ENCODE measurements at regions not wholly inside any gene's neighbourhood (a gene's known extent, or its start where the extent isn't known, plus 50 kb on each side); places are given as distances from the start of the nearest gene placed in this dataset.

DNA sequence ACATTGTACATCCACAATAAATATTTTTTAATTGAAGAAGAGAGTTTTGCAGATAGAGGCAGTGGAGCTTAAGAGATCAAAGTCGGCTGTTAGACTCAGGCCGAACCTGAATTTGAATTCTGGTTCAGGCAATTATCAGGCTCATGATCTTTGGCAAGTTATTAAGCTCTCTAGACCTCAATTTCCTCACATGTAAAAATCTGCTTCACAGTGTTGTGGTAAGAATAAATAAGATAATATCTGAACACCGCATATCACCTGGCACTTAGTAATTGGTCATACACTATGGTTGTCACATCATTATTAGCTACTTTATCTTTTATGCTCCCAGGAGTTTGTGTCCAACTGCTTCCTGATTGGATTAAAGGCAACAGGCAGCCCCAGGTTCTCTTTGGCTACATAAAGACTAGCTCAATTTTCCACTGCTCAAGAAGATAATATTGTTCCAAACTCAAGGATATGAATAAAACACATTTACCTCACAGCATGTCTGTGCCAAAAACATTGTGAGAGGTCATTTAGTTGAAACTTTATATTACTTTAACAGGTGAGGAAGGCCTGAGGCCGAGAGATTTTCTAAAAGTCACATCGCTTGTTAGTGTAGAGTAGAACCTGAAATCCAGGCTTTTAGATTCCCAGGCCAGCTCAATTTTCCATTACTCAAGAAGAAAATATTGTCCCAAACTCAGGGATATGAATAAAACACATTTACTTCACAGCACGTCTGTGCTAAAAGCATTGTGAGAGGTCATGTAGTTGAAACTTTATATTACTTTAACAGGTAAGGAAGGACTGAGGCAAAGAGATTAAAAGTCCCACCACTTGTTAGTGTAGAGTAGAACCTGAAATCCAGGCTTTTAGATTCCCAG is 289.2 kb upstream of the PTGER4 start:
- TF ChIP-seq, protein P1, sequence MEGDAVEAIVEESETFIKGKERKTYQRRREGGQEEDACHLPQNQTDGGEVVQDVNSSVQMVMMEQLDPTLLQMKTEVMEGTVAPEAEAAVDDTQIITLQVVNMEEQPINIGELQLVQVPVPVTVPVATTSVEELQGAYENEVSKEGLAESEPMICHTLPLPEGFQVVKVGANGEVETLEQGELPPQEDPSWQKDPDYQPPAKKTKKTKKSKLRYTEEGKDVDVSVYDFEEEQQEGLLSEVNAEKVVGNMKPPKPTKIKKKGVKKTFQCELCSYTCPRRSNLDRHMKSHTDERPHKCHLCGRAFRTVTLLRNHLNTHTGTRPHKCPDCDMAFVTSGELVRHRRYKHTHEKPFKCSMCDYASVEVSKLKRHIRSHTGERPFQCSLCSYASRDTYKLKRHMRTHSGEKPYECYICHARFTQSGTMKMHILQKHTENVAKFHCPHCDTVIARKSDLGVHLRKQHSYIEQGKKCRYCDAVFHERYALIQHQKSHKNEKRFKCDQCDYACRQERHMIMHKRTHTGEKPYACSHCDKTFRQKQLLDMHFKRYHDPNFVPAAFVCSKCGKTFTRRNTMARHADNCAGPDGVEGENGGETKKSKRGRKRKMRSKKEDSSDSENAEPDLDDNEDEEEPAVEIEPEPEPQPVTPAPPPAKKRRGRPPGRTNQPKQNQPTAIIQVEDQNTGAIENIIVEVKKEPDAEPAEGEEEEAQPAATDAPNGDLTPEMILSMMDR (conservative IDR thresholded peaks at IDR 0.05), result no peak
- TF ChIP-seq ZFX (IDR thresholded peaks at IDR 0.05), result no peak
